ENCODE measurements at regions not wholly inside any gene's neighbourhood (a gene's known extent, or its start where the extent isn't known, plus 50 kb on each side); places are given as distances from the start of the nearest gene placed in this dataset.

GRCh38 chrX:87755493-87755892, 237.9 kb downstream of the KLHL4 start:
- no peak for TF ChIP-seq CTCF (IDR thresholded peaks at IDR 0.05)
- TF ChIP-seq SIN3A (IDR thresholded peaks at IDR 0.05; ENCODE audit: borderline replicate concordance, insufficient read depth, low read depth, low read length) = no peak
- no peak for TF ChIP-seq POLR2AphosphoS5 (IDR thresholded peaks at IDR 0.05; ENCODE audit: low read depth, low read length)
- no peak for TF ChIP-seq TCF7L2 (IDR thresholded peaks at IDR 0.05; ENCODE audit: low read depth, low read length)
- TF ChIP-seq REST (IDR thresholded peaks at IDR 0.05; ENCODE audit: insufficient read depth in 1 of 2, low read depth in 2 of 2, low read length in 1 of 2) = no peak

Data from Panc1 (cell line).